NOMO-1 (cell line): ENCODE measurements at regions not wholly inside any gene's neighbourhood (a gene's known extent, or its start where the extent isn't known, plus 50 kb on each side); places are given as distances from the start of the nearest gene placed in this dataset.
A peak's percentile ranks its signal among the peaks of the same experiment; 100 is the strongest.
"Not testable (repeated sequence)": the region's sequence is repeated elsewhere in the genome, so short reads cannot be mapped to it uniquely, and the experiment has no call there.

ENCODE experiments used
- DNase-seq, 2 experiments: peaks; one replicate each; lab custom pipeline; 2025; ENCODE audit not compliant: unreplicated experiment in 2 of 2; lab: John Stamatoyannopoulos, UW

- DNase-seq = no peak
These were observed 1245.6 kb upstream of the RAG2 start for GRCh38 chr11:37843603-37844002.

- DNase-seq = no peak
These were observed 1243.0 kb upstream of the RAG2 start for GRCh38 chr11:37841016-37841415.

GRCh38 chr11:37840345-37840744 lies 1242.3 kb upstream of the RAG2 start:
- DNase-seq = not testable (repeated sequence)

- DNase-seq = peak in 1 of 2 experiments; percentile 11
These were observed 1232.5 kb upstream of the RAG2 start for GRCh38 chr11:37830529-37830928.

- DNase-seq = no peak
These were observed 1219.8 kb upstream of the RAG2 start for GRCh38 chr11:37817727-37818270.

- DNase-seq = no peak
These were observed 1214.3 kb upstream of the RAG2 start for GRCh38 chr11:37812281-37812880.

GRCh38 chr11:37811349-37811748 lies 1213.3 kb upstream of the RAG2 start:
- no peak for DNase-seq

- no peak for DNase-seq
These were observed 1206.6 kb upstream of the RAG2 start for GRCh38 chr11:37804666-37805065.

GRCh38 chr11:37788141-37788877 lies 1190.3 kb upstream of the RAG2 start:
- DNase-seq = no peak

- no peak for DNase-seq
These were observed 1188.2 kb upstream of the RAG2 start for GRCh38 chr11:37786214-37786755.

GRCh38 chr11:37774441-37774840 lies 1176.4 kb upstream of the RAG2 start:
- DNase-seq = no peak

GRCh38 chr11:37770145-37770544 lies 1172.1 kb upstream of the RAG2 start:
- no peak for DNase-seq

GRCh38 chr11:37762079-37762478 lies 1164.0 kb upstream of the RAG2 start:
- no peak for DNase-seq

- no peak for DNase-seq
These were observed 1157.5 kb upstream of the RAG2 start for GRCh38 chr11:37755521-37755920.

- DNase-seq = no peak
These were observed 1150.6 kb upstream of the RAG2 start for GRCh38 chr11:37748641-37749040.

GRCh38 chr11:37747121-37747520 lies 1149.1 kb upstream of the RAG2 start:
- DNase-seq = no peak

- peak in 1 of 2 experiments; percentile 37 for DNase-seq
These were observed 1129.3 kb upstream of the RAG2 start for GRCh38 chr11:37727371-37727770.

GRCh38 chr11:37724315-37724714 lies 1126.3 kb upstream of the RAG2 start:
- no peak for DNase-seq

- no peak for DNase-seq
These were observed 1123.4 kb upstream of the RAG2 start for GRCh38 chr11:37721485-37721884.

- no peak for DNase-seq
These were observed 1120.5 kb upstream of the RAG2 start for GRCh38 chr11:37718431-37718999.

GRCh38 chr11:37712251-37712650 lies 1114.2 kb upstream of the RAG2 start:
- DNase-seq = no peak

- no peak for DNase-seq
These were observed 1112.0 kb upstream of the RAG2 start for GRCh38 chr11:37710031-37710430.
